HK-2 (cell line): ENCODE measurements at regions not wholly inside any gene's neighbourhood (a gene's known extent, or its start where the extent isn't known, plus 50 kb on each side); places are given as distances from the start of the nearest gene placed in this dataset.

Experiments used
- DNase-seq: peaks from one replicate; pipeline ENCODE4 v3.0.0-alpha.2; 2018; ENCODE audit not compliant: unreplicated experiment

DNA sequence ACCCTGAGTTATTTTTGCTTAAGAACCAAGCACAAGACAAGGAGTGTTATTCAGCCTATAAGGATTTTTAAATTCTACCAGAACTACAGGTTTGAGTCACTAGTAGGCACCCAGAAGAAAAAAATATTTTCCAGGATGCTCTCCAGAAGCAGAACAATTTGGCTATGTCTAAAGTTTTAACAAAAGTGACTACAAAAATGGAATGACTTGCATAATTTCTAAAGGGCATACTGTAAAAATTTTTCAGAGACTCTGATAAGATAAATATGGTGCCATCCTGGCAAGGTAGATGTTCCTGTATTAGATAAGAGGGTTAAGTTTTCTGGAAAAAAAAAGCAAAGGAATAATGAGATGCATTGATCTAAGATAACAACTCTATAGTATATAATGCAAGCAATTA is 68.6 kb upstream of the FAM9A start:
- DNase-seq, result no peak

DNA sequence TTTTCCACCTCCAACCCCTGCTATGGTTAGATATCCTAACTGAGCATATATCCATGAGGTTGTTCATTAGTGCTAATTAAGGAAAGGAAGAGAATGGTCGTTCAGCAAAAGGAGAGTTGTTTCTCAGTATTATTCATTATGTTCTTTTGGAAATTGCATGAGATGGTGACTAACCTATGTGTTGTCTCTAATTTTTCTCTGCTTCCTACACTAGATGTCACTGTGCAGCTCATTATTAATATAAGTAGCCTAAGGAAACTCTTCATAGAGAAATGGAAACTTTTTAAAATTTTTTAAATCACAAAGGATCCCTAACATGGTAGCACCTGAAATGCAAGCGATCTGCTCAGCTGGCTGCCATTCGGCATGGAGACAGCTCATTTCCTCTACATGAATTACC is 67.7 kb upstream of the FAM9A start:
- no peak for DNase-seq

DNA sequence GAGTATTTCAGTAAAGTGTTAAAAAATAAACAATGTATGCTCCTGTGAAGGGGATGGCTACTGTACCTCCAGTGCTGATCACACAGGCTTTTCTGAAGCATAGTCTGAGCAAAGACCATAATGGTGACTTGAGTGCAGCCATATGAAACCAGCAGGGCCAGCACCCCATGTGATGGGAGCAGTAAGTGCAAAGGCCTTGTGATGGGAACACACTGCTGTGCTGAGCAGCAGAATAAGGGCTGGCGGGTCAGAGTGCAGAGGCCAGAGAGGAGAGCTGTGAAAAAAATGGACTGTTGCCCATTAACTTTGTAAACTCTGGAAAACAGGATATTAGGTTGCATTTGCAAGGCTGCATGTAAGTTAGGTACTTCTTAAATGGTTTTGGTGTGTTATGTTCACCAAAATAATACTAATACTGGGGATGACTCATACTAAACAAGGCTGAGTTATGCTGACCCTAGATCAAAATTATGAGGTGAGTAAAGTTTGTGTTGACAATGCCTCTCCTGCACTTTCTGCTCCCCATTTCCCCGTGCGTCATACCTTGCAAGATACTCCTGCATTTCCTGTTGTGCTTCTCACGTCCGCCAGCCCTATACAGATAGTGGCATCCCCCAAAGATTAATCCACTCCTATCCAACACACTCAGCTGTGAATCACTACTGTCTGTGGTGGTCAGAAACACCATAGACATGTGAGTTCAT is 67.0 kb upstream of the FAM9A start:
- DNase-seq, result no peak

DNA sequence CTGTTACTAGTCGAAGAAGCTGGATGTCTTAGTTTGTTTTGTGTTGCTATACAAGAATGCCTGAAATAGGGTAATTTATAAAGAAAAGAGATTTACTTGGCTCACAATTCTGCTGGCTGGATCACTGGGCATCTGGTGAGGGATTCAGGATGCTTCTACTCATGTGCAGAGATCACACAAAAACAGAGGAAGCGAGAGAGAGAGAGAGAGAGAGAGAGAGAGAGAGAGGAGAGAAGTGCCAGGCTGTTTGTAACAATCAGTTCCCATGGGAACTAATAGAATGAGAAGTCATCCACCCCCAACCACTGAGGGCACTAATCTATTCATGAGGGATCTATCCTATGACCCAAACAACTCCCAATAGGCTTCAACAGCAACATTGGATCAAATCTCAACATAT is 66.2 kb upstream of the FAM9A start:
- no peak for DNase-seq

DNA sequence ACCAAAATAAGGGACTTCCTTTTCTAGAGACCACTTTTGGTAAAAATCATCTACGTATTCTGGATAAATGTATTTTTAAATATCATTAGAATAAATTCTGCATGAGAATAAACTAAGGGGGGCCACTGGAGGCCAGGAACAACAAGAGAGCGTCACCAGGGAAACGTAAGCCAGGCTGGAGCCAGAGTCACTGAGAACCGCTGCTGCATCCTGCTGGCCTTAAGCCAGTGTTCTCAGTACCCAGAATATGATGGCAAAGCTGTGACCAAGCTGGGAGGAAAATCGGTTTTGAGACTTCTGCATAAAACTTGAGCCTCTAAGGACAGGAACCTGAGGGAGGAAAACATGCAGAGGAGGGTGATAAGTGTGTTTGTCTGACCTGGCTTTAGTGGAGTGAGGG is 63.0 kb upstream of the FAM9A start:
- no peak for DNase-seq

DNA sequence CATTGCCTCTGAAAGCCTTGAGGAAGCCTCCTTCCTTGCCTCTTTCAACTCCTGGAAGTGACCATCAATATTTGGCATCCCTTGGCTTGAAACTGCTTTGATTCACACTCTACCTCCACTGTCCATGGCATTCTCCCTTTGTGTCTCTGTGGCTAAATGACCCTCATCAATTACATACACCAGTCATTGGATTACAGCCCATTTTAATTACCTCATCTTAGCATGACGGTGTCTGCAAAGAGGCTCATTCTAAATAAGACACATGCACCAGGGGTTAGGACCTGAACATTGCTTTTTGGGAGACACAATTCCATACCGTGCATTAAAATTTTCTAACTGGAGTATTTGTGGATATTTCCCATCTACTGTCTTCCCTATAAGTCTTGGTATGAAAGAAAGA is 60.7 kb upstream of the FAM9A start:
- DNase-seq, result no peak

DNA sequence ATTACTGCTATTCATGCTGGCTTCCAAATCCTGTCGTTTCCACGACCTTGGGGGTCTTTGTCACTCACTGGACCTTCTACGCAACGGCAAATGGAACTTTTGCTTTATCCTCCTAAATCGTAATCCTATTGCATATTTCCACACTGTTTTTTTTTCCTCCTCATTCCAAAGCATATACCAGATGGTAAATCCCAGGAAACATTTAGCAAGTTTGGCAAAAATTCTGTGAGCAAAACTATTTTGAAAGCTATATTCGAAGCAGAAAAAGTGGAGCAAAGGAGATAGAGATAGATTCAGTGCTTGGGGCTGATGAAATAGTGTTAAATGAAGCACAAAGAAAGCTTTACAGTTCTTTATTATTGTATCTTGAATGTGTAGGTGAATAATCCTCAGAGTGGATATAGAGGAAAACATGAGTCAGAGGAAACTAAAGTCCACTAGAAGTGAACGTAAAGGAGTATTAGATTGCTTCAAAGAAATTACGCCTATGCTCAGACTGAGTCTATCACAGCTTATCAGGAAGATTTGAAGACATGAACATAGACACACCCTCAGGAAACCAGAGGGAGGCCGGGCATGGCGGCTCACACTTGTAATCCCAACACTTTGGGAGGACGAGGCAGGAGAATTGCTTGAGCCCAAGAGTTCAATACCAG is 50.2 kb upstream of the FAM9A start:
- DNase-seq, result no peak
